GM23338 (cell line): ENCODE measurements at regions not wholly inside any gene's neighbourhood (a gene's known extent, or its start where the extent isn't known, plus 50 kb on each side); places are given as distances from the start of the nearest gene placed in this dataset.

Experiments
- ATAC-seq: fragments of 200-7000 bp; cut with Tn5 transposase; 3 replicates; pipeline ENCODE4 v1.9.1; 2020
- DNase-seq: peaks from one replicate; pipeline ENCODE4 v3.0.0-alpha.2; 2015; ENCODE audit warnings: low spot score
- H2AFZ ChIP-seq: fragments of 200-600 bp; sonication (generic); 2 replicates; pipeline ENCODE4 v1.8.0; 2016; ENCODE audit warnings: antibody characterized with exemption, mild to moderate bottlenecking, moderate library complexity
- H3F3A ChIP-seq: fragments of 200-600 bp; sonication (generic); replicated peaks from 2 replicates; pipeline ENCODE4 v1.8.0; 2017; ENCODE audit warnings: antibody characterized with exemption, mixed run types, low read depth
- H3K27ac ChIP-seq: fragments of 200-600 bp; sonication (generic); 2 replicates; pipeline ENCODE4 v1.6.1; 2016; ENCODE audit warnings: low read depth
- H3K27me3 ChIP-seq: fragments of 200-600 bp; sonication (generic); 2 replicates; pipeline ENCODE4 v1.8.0; 2016; ENCODE audit warnings: mild to moderate bottlenecking, mixed run types, moderate library complexity; ENCODE audit not compliant: insufficient read depth
- H3K36me3 ChIP-seq: fragments of 200-600 bp; sonication (generic); 2 replicates; pipeline ENCODE4 v1.8.0; 2016; ENCODE audit warnings: mild to moderate bottlenecking; ENCODE audit not compliant: insufficient read depth
- H3K4me1 ChIP-seq: fragments of 200-600 bp; sonication (generic); 2 replicates; pipeline ENCODE4 v1.8.0; 2016; ENCODE audit warnings: mild to moderate bottlenecking, moderate library complexity; ENCODE audit not compliant: insufficient read depth
- H3K4me2 ChIP-seq: fragments of 200-600 bp; sonication (generic); 2 replicates; pipeline ENCODE4 v1.7.1; 2017; ENCODE audit warnings: mixed run types
- H3K4me3 ChIP-seq: fragments of 200-600 bp; sonication (generic); 2 replicates; pipeline ENCODE4 v1.6.1; 2016; ENCODE audit warnings: mixed run types
- H3K79me2 ChIP-seq: fragments of 200-600 bp; sonication (generic); replicated peaks from 2 replicates; pipeline ENCODE4 v1.8.0; 2017; ENCODE audit warnings: mild to moderate bottlenecking; ENCODE audit not compliant: insufficient read depth
- H3K9me2 ChIP-seq: fragments of 200-600 bp; sonication (generic); 2 replicates; pipeline ENCODE4 v1.8.0; 2017; ENCODE audit not compliant: insufficient read depth
- H4K20me1 ChIP-seq: fragments of 200-600 bp; sonication (generic); replicated peaks from 2 replicates; pipeline ENCODE4 v1.8.0; 2017; ENCODE audit warnings: mild to moderate bottlenecking; ENCODE audit not compliant: insufficient read depth
- H3K27ac Mint-ChIP-seq: 2 replicates; pipeline ENCODE4 v1.8.0; 2020; ENCODE audit warnings: inconsistent platforms, mild to moderate bottlenecking, moderate library complexity, mixed read lengths
- H3K27me3 Mint-ChIP-seq: 3 replicates; pipeline ENCODE4 v1.8.0; 2022; ENCODE audit warnings: low read depth, mild to moderate bottlenecking, moderate library complexity, mixed read lengths, inconsistent platforms; ENCODE audit not compliant: insufficient read depth, poor library complexity
- H3K36me3 Mint-ChIP-seq: 3 replicates; pipeline ENCODE4 v1.8.0; 2021; ENCODE audit warnings: low read depth, mild to moderate bottlenecking, inconsistent platforms, moderate library complexity, mixed read lengths
- H3K4me1 Mint-ChIP-seq: 3 replicates; pipeline ENCODE4 v1.8.0; 2020; ENCODE audit warnings: mild to moderate bottlenecking, inconsistent platforms, mixed read lengths
- H3K4me3 Mint-ChIP-seq: 3 replicates; pipeline ENCODE4 v1.8.0; 2021; ENCODE audit warnings: moderate library complexity, mild to moderate bottlenecking, inconsistent platforms, mixed read lengths
- H3K9me3 Mint-ChIP-seq: 3 replicates; pipeline ENCODE4 v1.8.0; 2020; ENCODE audit warnings: moderate library complexity, mild to moderate bottlenecking, inconsistent platforms, mixed read lengths
- CREB1 ChIP-seq: fragments of 250-450 bp; sonication (Bioruptor Pico); IDR thresholded peaks from 2 replicates; pipeline ENCODE4 v1.5.0; 2020; ENCODE audit warnings: low read depth, mild to moderate bottlenecking, moderate library complexity
- EZH2phosphoT487 ChIP-seq: fragments of 200-600 bp; sonication (generic); IDR thresholded peaks from one replicate; pipeline ENCODE4 v1.8.1; 2018; ENCODE audit warnings: antibody characterized with exemption; ENCODE audit not compliant: unreplicated experiment
- JUNB ChIP-seq: IDR thresholded peaks from one replicate; pipeline ENCODE4 v1.6.1; 2016; ENCODE audit warnings: antibody characterized with exemption; ENCODE audit not compliant: unreplicated experiment
- NANOG ChIP-seq: IDR thresholded peaks from 2 replicates; pipeline ENCODE4 v1.6.1; 2016; ENCODE audit warnings: antibody characterized with exemption, borderline replicate concordance
- POLR2AphosphoS5 ChIP-seq: IDR thresholded peaks from 2 replicates; pipeline ENCODE4 v1.6.1; 2016; ENCODE audit warnings: antibody characterized with exemption, low read depth
- ZNF114 ChIP-seq: fragments of 250-450 bp; sonication (Bioruptor Pico); IDR thresholded peaks from 2 replicates; pipeline ENCODE4 v1.5.0; 2020; ENCODE audit warnings: mild to moderate bottlenecking, moderate library complexity
- ZNF462 ChIP-seq: fragments of 250-450 bp; sonication (Bioruptor Pico); IDR thresholded peaks from 2 replicates; pipeline ENCODE4 v1.5.0; 2020; ENCODE audit warnings: mild to moderate bottlenecking, moderate library complexity
- TF ChIP-seq, protein P1 (sequence below): IDR thresholded peaks from one replicate; pipeline ENCODE4 v1.6.1; 2018; ENCODE audit warnings: antibody characterized with exemption; ENCODE audit not compliant: unreplicated experiment
- TF ChIP-seq, protein P2 (sequence below), 2 experiments: fragments of 200-600 bp in 1 of 2; sonication (generic) in 1 of 2; conservative IDR thresholded peaks; 2 replicates each; pipeline versions ENCODE4 v1.5.1 to v1.6.1; 2016 to 2017; ENCODE audit warnings: antibody characterized with exemption in 2 of 2, low read depth in 2 of 2, mild to moderate bottlenecking in 2 of 2, moderate library complexity in 1 of 2

- H3K9me2 ChIP-seq: no peaks in the 10 kb centered on the region
- no peak for DNase-seq
- H2AFZ ChIP-seq: no peak overlapping the region
- H3K9me3 Mint-ChIP-seq: no peaks in the 10 kb centered on the region; the same call in 2 of the 3 replicates
- H3K4me1 ChIP-seq: no peaks in the 10 kb centered on the region
- TF ChIP-seq, protein P1, sequence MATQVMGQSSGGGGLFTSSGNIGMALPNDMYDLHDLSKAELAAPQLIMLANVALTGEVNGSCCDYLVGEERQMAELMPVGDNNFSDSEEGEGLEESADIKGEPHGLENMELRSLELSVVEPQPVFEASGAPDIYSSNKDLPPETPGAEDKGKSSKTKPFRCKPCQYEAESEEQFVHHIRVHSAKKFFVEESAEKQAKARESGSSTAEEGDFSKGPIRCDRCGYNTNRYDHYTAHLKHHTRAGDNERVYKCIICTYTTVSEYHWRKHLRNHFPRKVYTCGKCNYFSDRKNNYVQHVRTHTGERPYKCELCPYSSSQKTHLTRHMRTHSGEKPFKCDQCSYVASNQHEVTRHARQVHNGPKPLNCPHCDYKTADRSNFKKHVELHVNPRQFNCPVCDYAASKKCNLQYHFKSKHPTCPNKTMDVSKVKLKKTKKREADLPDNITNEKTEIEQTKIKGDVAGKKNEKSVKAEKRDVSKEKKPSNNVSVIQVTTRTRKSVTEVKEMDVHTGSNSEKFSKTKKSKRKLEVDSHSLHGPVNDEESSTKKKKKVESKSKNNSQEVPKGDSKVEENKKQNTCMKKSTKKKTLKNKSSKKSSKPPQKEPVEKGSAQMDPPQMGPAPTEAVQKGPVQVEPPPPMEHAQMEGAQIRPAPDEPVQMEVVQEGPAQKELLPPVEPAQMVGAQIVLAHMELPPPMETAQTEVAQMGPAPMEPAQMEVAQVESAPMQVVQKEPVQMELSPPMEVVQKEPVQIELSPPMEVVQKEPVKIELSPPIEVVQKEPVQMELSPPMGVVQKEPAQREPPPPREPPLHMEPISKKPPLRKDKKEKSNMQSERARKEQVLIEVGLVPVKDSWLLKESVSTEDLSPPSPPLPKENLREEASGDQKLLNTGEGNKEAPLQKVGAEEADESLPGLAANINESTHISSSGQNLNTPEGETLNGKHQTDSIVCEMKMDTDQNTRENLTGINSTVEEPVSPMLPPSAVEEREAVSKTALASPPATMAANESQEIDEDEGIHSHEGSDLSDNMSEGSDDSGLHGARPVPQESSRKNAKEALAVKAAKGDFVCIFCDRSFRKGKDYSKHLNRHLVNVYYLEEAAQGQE: no peak
- TF ChIP-seq CREB1 (no peak), POLR2AphosphoS5 (no peak), JUNB (no peak), ZNF114 (CRISPR knock-in tag) (no peak), NANOG (no peak), EZH2phosphoT487 (no peak), ZNF462 (CRISPR knock-in tag) (no peak)
- TF ChIP-seq, protein P2, sequence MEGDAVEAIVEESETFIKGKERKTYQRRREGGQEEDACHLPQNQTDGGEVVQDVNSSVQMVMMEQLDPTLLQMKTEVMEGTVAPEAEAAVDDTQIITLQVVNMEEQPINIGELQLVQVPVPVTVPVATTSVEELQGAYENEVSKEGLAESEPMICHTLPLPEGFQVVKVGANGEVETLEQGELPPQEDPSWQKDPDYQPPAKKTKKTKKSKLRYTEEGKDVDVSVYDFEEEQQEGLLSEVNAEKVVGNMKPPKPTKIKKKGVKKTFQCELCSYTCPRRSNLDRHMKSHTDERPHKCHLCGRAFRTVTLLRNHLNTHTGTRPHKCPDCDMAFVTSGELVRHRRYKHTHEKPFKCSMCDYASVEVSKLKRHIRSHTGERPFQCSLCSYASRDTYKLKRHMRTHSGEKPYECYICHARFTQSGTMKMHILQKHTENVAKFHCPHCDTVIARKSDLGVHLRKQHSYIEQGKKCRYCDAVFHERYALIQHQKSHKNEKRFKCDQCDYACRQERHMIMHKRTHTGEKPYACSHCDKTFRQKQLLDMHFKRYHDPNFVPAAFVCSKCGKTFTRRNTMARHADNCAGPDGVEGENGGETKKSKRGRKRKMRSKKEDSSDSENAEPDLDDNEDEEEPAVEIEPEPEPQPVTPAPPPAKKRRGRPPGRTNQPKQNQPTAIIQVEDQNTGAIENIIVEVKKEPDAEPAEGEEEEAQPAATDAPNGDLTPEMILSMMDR (conservative IDR thresholded peaks at IDR 0.05; ENCODE audit: low read depth in 2 of 2): no peak
- H3K4me1 Mint-ChIP-seq: peaks cover 6% of the 10 kb centered on the region
- no peaks in the 10 kb centered on the region for H3K36me3 Mint-ChIP-seq
- no peak overlapping the region for H3K27ac Mint-ChIP-seq
- H3K27ac ChIP-seq: no peak overlapping the region
- H3K4me3 ChIP-seq: no peak overlapping the region
- H3K4me3 Mint-ChIP-seq: no peak overlapping the region
- no peaks in the 10 kb centered on the region for H3K36me3 ChIP-seq
- no peaks in the 10 kb centered on the region for H3F3A ChIP-seq
- H3K4me2 ChIP-seq: no peak overlapping the region
- no peaks in the 10 kb centered on the region for H3K27me3 ChIP-seq
- ATAC-seq: no peak
- H4K20me1 ChIP-seq: no peaks in the 10 kb centered on the region
- no peaks in the 10 kb centered on the region for H3K79me2 ChIP-seq
- peaks cover 8% of the 10 kb centered on the region for H3K27me3 Mint-ChIP-seq
Observed at GRCh38 chr12:53840316-53840715, 88.5 kb upstream of the CISTR start.
